GM18517 (cell line): ENCODE measurements at regions not wholly inside any gene's neighbourhood (a gene's known extent, or its start where the extent isn't known, plus 50 kb on each side); places are given as distances from the start of the nearest gene placed in this dataset.
"Not testable (repeated sequence)": the region's sequence is repeated elsewhere in the genome, so short reads cannot be mapped to it uniquely, and the experiment has no call there.

ENCODE experiments used
- ATAC-seq: cut with Tn5 transposase; IDR thresholded peaks from one replicate; pipeline ENCODE4 v1.9.1; 2021; ENCODE audit warnings: mild to moderate bottlenecking, moderate library complexity; ENCODE audit not compliant: unreplicated experiment

DNA sequence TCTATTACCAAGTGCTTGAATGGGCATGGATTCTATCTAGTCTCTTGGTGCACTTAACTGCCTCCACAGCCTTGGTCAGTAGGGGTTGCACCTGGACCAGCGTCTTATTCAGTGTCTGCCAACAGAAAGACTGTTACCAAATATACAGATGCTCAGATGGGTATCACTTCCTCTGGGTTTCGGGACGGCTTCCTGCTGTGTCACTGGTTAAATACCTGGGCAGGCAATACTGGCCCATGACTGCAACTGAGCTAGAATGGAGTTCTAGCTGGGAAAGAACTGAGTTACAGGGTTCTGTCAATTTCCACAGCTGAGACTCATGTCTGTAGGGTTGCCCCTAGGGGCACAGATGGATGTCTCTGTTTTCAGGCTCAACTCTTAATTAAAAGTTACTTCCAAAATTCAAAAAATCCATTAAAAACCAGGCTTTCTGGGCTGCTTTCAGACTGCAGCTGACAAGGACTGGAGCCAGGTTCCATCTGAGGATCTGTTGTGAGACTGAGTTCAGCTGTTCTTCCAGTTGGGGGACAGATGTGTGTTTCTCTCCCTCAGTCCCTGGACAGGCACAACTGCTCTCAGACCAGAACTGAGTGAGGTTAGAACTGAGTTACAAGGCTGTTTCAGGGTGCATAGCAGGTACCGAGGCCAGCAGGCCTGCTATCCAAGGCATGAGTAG, 789.6 kb upstream of the SLC8A1 start:
- ATAC-seq, result no peak

DNA sequence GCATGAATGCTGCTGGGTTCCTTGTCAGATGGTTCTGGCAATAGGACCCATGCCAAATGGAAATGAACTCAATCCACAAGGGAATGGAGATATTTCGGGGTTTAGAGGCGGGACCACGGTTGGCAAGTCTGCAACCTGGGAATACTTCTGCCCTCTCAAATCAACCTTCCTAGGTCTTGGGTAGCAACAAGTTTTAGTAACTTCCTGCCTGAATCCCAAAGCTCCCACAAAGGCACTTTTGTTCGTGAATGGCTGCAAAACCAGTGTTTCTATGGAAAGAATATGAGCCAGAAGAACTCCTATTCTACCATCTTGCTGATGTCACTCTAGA, 790.1 kb upstream of the SLC8A1 start:
- no peak for ATAC-seq

DNA sequence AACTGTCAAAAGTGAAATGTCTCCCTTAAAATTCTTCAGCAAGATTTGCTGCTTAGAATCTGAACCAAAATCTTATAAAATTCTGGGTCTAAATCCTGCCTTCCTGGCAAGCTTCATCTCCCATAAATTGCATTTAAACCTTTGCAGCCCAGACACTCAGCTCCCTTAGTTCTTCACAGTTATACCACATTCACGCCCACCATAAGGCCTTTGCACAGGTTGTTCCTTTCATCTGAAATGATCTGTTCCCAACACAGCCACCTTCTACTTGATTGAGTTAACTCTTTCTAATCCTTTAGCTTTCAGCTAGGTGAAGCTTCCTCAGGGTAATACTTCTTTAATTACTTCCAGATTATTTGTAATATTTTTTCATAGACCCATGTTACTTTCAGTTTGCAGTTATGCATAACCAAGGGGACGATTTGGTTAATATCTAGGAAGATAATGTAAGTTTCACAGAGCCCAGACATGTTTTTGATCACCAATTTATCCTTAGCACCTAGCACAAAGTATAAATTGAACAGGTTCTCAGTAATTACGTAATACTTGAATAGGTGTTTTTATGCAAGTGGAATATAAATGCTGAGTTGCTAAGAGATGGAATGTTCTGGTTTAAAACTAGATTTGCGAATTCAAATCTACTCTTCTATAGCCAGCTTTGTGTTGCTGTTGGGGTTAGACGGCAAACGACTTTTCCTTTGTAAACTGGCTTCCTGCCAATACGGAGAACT, 779.7 kb upstream of the PKDCC start:
- no peak for ATAC-seq

DNA sequence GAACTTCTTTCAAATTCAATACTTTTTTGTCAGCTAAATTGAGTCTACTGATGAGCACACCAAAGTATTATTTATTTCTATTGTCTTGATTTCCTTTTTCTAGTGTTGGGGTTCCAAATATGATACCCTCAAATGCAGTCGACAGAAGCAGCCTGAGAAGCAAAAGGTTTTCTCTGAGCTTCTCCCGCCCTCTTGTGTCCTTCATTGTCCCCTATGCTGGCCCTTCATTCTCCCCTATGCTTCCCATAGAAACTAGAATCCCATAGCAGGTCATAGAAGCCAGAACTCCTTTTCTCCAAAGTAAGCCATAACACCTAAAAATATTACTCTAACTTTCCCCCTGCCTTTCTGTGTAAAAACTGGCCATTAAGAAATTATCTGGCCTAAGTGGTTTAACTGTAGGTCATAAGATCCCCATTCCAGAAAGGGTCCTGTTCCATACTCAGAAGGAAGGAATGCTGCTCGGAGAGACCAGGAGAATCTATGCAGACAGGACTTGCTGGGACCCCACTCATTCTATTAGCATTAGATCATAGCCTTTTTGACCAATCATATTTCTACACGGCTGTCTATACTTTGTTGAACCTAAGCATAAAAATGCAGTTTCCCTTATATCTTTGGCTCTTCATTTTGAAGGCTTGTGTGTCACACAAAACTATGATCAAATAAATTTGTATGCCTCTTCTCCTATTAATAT, 764.6 kb upstream of the PKDCC start:
- no peak for ATAC-seq

DNA sequence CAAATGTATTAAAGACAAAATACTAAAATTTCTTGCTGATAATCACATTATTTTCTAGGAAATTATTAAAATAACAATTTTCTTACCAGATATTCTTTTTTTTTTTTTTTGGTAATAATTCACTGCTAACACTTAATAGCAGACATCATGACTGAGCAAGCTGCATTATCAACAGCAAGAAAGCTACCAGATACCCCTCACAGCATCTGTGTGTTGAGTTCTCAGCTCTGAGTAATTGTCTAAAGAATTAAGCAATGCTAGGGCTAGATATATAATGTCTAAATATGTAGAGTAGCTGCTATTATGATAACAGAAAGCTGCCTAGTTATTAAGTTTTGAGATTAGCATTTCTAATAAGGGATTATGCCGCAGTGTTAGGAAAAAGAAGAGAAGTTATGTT, 754.3 kb upstream of the PKDCC start:
- no peak for ATAC-seq

DNA sequence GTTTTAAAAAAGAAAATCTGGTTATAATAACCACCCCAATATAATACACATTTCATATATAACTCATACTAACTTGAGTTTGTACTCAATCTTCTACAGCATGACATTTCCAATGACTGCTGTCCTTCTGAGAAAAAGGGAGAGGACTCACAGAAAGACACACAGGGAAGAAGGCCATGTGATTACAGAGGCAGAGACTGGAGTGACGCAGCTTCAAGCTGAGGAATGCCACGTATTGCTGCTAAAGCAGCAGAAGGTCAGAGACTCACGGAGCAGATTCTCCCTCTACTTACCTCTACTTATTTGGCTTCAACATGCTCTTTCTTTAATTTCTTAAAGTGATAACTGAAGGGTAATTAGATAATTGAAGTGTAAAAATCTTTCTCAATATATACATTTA, 753.5 kb upstream of the PKDCC start:
- ATAC-seq, result no peak

DNA sequence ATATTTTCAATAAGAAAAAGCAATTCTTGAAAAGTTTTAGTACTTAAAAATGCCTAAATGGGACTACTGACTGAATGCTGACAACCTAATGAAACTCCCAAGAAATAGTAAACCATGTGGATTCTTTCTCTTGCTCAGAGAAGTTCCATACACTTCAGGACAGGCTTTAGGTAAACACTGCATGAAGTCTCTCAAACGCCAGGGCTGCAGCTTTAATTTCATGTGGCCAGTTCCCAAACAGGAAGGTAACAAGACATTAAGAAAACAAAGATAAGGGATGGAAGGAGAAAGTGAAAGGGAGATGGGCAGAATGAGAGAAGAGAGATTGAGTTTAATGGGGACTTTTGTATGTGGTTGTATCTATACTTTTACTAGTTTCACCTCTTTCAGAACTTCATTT, 734.7 kb upstream of the PKDCC start:
- ATAC-seq, result no peak

DNA sequence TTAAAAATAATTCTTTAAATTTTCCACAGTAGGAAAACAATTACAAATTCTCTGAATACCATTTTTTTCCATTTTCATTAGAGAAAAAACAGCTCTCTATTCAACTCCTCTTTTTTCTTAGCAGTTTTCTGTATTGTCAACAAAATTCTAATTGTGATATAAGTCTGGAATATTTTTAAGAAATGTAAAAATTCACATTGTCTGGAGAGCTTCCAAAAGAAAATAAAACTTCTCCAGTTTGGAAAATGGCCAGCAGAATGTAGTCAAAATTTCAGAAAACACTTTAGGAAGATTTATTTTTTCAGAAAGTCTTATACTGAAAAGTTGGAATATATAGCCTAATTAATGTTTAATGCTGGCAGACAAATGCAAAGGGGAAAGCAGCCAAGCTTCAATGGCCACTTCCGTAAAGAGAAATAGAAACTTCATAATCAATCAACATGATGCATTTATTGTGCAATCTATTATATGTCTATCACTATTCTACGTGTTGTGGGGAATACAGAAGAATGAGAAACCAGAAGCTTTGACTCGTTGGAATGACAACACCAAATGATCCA, 733.2 kb upstream of the PKDCC start:
- ATAC-seq, result no peak

DNA sequence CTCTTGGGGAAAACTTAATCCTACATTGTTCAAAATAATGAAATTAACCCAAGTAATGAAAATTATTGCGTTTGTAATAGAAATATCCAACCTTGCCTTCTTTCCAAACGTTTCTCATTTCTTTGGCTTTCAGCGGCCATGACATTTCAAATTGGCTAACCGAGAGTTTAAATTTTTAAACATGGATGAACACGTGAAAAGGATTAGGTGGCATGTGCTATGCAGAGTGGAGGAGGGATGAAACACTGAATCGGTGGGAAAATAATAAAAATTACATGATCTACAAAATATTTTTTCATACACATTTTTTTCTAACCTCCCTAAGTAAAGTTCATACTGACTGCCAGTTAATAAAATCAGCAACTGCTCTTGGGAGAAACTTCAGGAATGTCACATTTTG, 728.4 kb upstream of the PKDCC start:
- ATAC-seq, result no peak

DNA sequence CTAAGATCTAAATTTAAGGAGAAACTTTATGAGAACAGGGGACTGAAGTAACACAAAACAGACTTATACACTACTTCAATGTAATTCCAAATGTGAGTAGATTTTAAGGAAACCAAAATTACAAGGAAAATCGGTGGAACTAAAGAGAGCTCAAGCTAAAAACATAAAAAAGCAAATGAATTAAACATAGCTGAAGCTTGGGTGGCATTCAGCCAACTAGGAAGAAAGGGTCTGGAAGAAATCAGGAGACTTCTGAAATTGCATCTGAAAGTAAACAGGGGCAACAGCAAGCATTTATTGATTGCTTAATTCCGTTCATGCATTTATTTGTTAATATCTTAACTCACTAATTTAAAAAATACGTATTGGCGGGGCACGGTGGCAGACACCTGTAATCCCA, 727.3 kb upstream of the PKDCC start:
- ATAC-seq, result no peak

DNA sequence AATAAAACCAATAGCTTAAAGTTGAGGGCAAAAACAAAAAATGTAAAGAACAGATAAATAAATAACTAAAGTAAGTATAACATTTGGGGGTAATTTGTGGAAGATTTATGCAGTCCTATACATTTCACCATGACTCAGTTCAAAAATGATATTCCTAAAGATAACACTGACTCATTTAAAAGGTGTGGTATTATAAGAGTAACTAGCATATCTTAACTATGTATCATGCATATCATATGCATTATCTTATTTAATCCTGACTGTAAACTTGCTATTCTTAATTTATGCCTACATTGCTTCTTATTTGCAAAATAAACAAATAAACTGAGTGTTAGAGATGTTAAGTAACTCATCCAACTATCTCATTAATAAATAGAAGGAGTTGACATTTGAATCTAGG, 726.5 kb upstream of the PKDCC start:
- ATAC-seq, result no peak

DNA sequence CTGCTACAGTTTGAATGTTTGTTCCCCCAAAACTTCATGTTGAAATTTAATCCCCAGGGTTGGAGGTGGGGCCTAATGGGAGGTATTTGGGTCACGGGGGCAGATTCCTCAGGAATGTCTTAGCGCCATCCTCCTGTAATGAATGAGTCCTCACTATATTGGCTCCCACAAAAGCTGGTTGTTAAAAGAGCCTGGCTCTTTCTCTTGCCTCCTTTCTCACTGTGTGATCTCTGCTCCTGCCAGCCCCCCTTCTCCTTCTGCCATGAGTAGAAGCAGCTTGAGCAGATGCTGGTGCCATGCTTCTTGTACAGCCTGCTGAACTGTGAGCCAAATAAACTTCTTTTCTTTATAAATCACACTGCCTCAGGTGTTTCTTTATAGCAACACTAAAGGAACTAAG, 721.0 kb upstream of the PKDCC start:
- no peak for ATAC-seq

DNA sequence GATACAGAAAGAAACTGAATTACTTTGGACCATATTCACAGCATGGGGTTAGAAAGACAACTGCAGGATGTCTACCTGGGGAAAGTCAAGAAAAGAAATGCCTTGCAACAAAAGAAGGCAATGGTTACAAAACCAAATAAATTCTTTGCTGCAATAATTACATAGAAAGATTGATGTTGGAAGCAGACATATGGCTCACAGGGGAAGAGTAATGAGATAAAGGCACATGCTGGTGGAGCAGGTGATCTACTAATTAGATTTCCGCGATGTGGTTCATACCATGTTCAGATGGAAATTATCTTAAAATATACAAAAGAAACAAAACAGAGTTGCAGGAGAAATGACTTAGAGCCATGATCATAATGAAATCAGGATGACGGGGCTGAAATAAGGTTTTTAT, 718.8 kb upstream of the PKDCC start:
- no peak for ATAC-seq

DNA sequence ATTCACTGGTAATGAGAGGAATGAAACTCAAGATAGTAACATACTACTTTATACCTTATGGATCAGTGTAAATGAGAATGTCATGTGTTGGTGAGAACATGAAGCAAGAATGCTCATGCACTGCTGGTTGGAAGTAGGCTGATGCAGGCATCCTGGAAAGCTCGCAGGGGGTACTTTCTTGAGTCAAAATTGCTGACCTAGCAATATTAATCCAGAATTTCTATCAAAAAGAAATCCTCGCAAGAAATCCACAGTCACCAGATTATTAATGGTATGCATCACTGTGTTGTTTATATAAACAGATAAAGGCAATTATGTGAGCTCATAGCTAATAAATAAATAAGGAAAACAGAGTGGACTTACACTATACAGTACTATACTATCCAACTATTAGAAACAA, 713.7 kb upstream of the PKDCC start:
- ATAC-seq, result no peak

DNA sequence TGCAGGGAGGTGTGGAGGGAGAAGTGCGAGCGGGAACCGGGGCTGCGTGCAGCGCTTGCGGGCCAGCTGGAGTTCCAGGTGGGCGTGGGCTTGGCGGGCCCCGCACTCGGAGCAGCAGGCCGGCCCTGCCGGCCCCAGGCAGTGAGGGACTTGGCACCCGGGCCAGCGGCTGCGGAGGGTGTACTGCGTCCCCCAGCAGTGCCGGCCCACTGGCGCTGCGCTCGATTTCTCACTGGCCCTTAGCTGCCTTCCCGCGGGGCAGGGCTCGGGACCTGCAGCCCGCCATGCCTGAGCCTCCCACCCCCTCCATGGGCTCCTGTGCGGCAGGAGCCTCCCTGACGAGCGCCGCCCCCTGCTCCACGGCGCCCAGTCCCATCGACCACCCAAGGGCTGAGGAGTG, 712.2 kb upstream of the PKDCC start:
- ATAC-seq, result not testable (repeated sequence)

DNA sequence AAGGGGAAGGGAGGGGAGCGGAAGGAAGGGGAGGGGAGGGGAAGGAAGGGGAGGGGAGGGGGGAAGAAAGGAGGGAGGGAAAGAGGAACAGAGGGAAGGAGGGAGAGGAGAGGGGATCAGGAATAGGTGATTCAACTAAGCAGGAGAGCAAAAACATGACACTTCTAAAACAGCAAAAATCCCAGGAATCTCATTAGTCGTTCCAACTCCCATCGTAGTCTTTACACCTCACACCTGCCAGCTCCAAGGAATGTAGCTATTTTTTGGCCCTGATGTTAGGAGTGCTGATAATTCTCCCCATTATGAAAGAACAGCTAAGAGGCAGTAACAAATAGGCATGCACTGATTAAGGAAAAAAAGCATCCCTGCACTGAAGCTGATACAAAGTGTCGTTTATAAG, 709.9 kb upstream of the PKDCC start:
- ATAC-seq, result no peak

DNA sequence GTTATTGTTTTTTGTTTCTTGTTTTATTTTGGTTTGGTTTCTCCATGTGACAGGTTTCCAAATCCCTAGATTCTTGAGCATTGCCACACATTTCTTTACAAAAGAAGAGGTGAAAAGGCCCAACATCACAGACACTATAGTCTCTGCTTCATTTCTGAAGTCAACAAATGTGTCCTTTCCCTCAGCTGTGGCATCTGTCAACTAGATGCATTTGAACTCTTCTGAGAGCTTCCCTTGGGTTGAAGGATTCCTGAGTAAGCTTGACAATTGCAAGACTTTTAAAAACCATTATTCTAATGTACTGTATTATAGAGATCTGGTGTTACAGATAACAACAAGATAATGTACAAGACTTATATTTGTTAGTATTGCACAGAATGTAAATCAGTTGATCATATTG, 703.3 kb upstream of the PKDCC start:
- no peak for ATAC-seq

DNA sequence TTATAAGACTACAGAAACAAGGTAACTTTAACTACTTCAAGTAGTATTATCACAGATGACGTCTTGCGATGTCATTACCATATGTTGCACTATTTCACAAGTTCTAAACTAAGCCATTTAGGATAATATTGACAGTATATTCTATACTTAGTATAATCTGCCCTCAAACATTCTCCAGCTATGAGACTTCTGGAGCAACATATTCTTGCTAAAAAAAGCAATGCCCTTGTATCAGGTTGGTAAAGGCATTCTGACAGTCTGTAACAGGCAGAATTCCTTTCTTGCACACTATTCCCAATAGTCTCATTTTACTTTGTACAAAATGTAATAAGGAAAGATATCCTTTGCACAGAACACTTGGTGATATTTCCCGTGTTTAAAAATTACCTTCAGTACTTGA, 694.8 kb upstream of the PKDCC start:
- ATAC-seq, result no peak

DNA sequence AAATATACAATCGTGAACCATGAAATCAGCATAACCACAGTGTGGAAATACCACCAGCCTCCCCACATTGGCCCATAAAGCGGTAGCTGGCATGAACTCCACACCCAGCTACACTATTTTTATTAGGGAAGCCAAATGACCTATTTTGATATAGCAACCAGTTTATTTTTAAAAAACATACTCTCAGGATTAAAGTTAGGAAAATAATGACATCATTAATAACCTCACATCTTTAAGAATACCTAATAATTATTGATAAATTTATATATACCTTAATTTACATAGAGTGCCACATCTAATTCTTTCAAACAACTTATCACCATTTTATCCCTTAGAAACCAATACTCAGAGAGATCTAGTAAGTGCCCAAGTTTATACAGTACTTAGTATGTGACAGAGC, 692.0 kb upstream of the PKDCC start:
- no peak for ATAC-seq

DNA sequence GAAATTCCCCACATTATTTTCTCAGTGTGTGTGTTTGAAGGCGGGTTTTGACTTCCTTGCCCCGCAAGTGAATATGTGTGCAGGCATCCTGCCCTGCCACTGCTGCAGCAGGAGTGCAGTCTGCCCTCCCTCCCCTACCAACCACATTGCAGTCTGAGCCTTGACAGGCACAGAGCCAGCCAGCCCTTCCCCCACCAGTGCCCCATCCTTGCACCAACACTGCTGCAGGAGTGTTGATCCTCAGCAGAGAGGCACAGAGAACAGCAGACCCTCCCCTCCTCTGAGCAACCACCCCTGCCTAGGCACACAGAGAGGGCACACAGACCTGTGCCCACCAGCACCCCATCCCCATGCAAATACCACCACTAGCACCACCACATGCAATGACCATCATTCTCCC, 683.0 kb upstream of the PKDCC start:
- ATAC-seq, result no peak

DNA sequence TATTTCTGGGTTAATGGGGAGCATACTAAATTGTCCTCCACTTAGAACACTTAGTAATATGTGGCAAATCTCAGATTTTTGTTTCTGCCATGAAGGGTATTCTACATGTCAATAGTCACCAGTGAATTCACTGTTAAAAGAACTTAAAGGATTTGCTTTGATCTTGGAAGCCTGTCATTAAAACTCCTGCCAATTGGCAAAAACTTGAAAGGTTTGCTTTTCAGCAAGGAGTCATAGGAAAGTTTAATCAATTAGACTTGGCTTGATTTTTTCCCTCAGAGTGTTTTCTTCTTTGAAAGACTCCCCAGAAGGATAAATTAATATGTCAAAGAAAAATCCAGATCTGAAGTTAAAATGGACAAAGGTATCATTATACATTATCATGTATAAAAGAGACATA, 671.9 kb upstream of the PKDCC start:
- no peak for ATAC-seq

DNA sequence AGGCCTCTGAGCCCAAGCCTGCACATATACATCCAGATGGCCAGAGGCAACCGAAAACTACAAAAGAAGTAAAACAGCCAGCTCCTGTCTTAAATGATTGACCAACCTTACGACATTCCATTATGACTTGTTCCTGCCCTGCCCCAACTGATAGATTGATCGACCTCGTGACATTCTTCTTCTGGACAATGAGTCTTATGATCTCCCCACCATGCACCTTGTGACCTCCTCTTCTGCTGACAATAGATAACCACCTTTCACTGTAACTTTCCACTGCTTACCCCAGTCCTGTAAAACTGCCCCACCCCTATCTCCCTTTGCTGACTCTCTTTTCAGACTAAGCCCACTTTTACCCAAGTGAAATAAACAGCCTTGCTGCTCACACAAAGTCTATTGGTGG, 670.0 kb upstream of the PKDCC start:
- no peak for ATAC-seq
